Karpas-422 (cell line): ENCODE measurements at regions not wholly inside any gene's neighbourhood (a gene's known extent, or its start where the extent isn't known, plus 50 kb on each side); places are given as distances from the start of the nearest gene placed in this dataset.

Experiments used
- DNase-seq: peaks from one replicate; pipeline ENCODE4 v3.0.0-alpha.2; 2015
- H2AFZ ChIP-seq: fragments of 200-600 bp; sonication (generic); 2 replicates; pipeline ENCODE4 v1.6.1; 2014; ENCODE audit warnings: antibody characterized with exemption, low read length, mixed read lengths
- H3K27ac ChIP-seq: fragments of 200-600 bp; sonication (generic); 2 replicates; pipeline ENCODE4 v1.5.1; 2014; ENCODE audit warnings: mild to moderate bottlenecking, low read length, moderate library complexity
- H3K27me3 ChIP-seq: fragments of 200-600 bp; sonication (generic); 2 replicates; pipeline ENCODE4 v1.6.1; 2014; ENCODE audit warnings: low read length, mixed read lengths
- H3K36me3 ChIP-seq: fragments of 200-600 bp; sonication (generic); 2 replicates; pipeline ENCODE4 v1.6.1; 2014; ENCODE audit warnings: low read length, mixed read lengths; ENCODE audit not compliant: insufficient read depth
- H3K4me1 ChIP-seq: fragments of 200-600 bp; sonication (generic); 2 replicates; pipeline ENCODE4 v1.6.1; 2014; ENCODE audit warnings: mild to moderate bottlenecking, low read length, mixed read lengths
- H3K4me2 ChIP-seq: fragments of 200-600 bp; sonication (generic); 2 replicates; pipeline ENCODE4 v1.6.1; 2014; ENCODE audit warnings: low read length, low read depth, mild to moderate bottlenecking; ENCODE audit not compliant: poor library complexity, severe bottlenecking
- H3K4me3 ChIP-seq: fragments of 200-600 bp; sonication (generic); 2 replicates; pipeline ENCODE4 v1.5.1; 2014; ENCODE audit warnings: mild to moderate bottlenecking, antibody characterized with exemption, low read length, mixed read lengths
- H3K79me2 ChIP-seq: fragments of 200-600 bp; sonication (generic); 2 replicates; pipeline ENCODE4 v1.6.1; 2014; ENCODE audit warnings: mild to moderate bottlenecking, low read length, mixed read lengths
- H3K9ac ChIP-seq: fragments of 200-600 bp; sonication (generic); 2 replicates; pipeline ENCODE4 v1.6.0; 2014; ENCODE audit warnings: low read length
- H3K9me2 ChIP-seq: fragments of 200-600 bp; sonication (generic), shearing (Covaris generic); replicated peaks from 2 replicates; pipeline ENCODE4 v1.6.0; 2014; ENCODE audit warnings: mild to moderate bottlenecking, low read length, moderate library complexity; ENCODE audit not compliant: insufficient read depth
- H3K9me3 ChIP-seq: fragments of 300-700, 200-600 bp; sonication (generic); 2 replicates; pipeline ENCODE4 v1.6.1; 2014; ENCODE audit warnings: low read length, mixed read lengths
- H4K20me1 ChIP-seq: fragments of 200-600 bp; sonication (generic); 2 replicates; pipeline ENCODE4 v1.6.1; 2014; ENCODE audit warnings: mild to moderate bottlenecking, antibody characterized with exemption, low read length, low read depth; ENCODE audit not compliant: insufficient read depth

GRCh38 chr1:224061436-224061835 is 52.5 kb upstream of the FBXO28 start:
- Histone ChIP-seq H3K9ac (no peak overlapping the region), H3K4me1 (no peaks in the 10 kb centered on the region), H4K20me1 (no peaks in the 10 kb centered on the region), H3K9me3 (no peaks in the 10 kb centered on the region), H2AFZ (no peak overlapping the region), H3K36me3 (no peaks in the 10 kb centered on the region), H3K4me2 (no peak overlapping the region), H3K27me3 (no peaks in the 10 kb centered on the region), H3K79me2 (no peaks in the 10 kb centered on the region), H3K27ac (no peak overlapping the region), H3K4me3 (no peak overlapping the region), H3K9me2 (no peaks in the 10 kb centered on the region)
- DNase-seq: no peak

GRCh38 chr1:224059897-224060427 is 53.9 kb upstream of the FBXO28 start:
- Histone ChIP-seq H3K9me2 (no peaks in the 10 kb centered on the region), H3K36me3 (no peaks in the 10 kb centered on the region), H4K20me1 (no peaks in the 10 kb centered on the region), H3K9me3 (no peaks in the 10 kb centered on the region), H3K4me2 (no peak overlapping the region), H3K9ac (no peak overlapping the region), H3K27me3 (no peaks in the 10 kb centered on the region), H3K79me2 (no peaks in the 10 kb centered on the region), H3K4me1 (no peaks in the 10 kb centered on the region), H3K4me3 (no peak overlapping the region), H3K27ac (no peak overlapping the region), H2AFZ (no peak overlapping the region)
- no peak for DNase-seq

GRCh38 chr1:224058303-224058702 is 55.6 kb upstream of the FBXO28 start:
- Histone ChIP-seq H3K79me2 (no peaks in the 10 kb centered on the region), H3K36me3 (no peaks in the 10 kb centered on the region), H3K4me1 (no peaks in the 10 kb centered on the region), H2AFZ (no peak overlapping the region), H3K4me2 (no peak overlapping the region), H3K27me3 (no peaks in the 10 kb centered on the region), H4K20me1 (no peaks in the 10 kb centered on the region), H3K27ac (no peak overlapping the region), H3K9me2 (no peaks in the 10 kb centered on the region), H3K9me3 (no peaks in the 10 kb centered on the region), H3K9ac (no peak overlapping the region), H3K4me3 (no peak overlapping the region)
- no peak for DNase-seq

DNA sequence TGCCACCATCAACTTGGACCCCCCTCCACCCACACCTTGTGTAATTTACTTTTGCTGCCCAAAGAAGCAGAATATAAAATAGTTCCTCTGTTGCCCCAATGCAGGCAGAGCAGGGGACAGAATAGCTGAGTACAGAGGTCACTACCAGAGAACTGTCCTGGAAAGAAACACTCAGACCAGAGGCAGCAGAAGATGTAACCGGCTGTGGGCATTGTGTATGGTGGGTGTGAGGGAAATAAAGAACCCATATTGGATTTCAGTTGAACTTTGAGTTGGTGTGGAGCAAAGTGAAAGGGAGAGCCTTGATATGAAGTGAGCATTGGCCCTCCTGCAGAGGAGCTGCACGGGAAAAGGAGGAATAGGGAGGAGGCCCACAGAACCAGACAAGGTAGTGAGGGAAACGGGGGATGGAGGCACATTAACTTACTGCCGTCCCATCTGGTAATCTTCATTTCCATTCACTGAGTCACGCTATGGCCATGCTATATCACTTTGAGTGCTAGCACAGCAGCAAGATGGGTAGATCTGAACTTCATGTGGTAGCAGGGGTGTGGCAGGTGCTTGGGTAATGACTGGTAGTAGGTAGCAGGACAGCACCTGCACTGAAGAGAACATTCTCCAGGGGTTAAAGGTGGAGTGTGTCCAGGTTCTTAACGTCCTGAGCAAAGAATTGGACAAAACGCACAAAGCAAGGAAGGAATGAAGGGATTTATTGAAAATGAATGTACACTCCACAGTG is 56.3 kb upstream of the FBXO28 start:
- DNase-seq: no peak
- Histone ChIP-seq H3K27ac (no peak overlapping the region), H2AFZ (no peak overlapping the region), H3K4me1 (no peaks in the 10 kb centered on the region), H3K9me2 (no peaks in the 10 kb centered on the region), H3K9ac (no peak overlapping the region), H3K27me3 (no peaks in the 10 kb centered on the region), H3K4me3 (no peak overlapping the region), H4K20me1 (no peaks in the 10 kb centered on the region), H3K79me2 (no peaks in the 10 kb centered on the region), H3K9me3 (no peaks in the 10 kb centered on the region), H3K4me2 (no peak overlapping the region), H3K36me3 (no peaks in the 10 kb centered on the region)

GRCh38 chr1:224054611-224055010 is 59.3 kb upstream of the FBXO28 start:
- DNase-seq: no peak
- Histone ChIP-seq H3K4me3 (no peak overlapping the region), H3K27me3 (no peaks in the 10 kb centered on the region), H3K9me2 (no peaks in the 10 kb centered on the region), H3K36me3 (no peaks in the 10 kb centered on the region), H2AFZ (no peak overlapping the region), H3K9ac (no peak overlapping the region), H3K27ac (no peak overlapping the region), H3K79me2 (no peaks in the 10 kb centered on the region), H3K9me3 (no peaks in the 10 kb centered on the region), H4K20me1 (no peaks in the 10 kb centered on the region), H3K4me2 (no peak overlapping the region), H3K4me1 (no peaks in the 10 kb centered on the region)

GRCh38 chr1:224054012-224054411 is 59.9 kb upstream of the FBXO28 start:
- Histone ChIP-seq H3K79me2 (no peaks in the 10 kb centered on the region), H3K4me1 (no peaks in the 10 kb centered on the region), H3K9me2 (no peaks in the 10 kb centered on the region), H3K4me2 (no peak overlapping the region), H3K4me3 (no peak overlapping the region), H3K27me3 (no peaks in the 10 kb centered on the region), H2AFZ (no peak overlapping the region), H3K9ac (no peak overlapping the region), H3K36me3 (no peaks in the 10 kb centered on the region), H3K9me3 (no peaks in the 10 kb centered on the region), H4K20me1 (no peaks in the 10 kb centered on the region), H3K27ac (no peak overlapping the region)
- DNase-seq: no peak

DNA sequence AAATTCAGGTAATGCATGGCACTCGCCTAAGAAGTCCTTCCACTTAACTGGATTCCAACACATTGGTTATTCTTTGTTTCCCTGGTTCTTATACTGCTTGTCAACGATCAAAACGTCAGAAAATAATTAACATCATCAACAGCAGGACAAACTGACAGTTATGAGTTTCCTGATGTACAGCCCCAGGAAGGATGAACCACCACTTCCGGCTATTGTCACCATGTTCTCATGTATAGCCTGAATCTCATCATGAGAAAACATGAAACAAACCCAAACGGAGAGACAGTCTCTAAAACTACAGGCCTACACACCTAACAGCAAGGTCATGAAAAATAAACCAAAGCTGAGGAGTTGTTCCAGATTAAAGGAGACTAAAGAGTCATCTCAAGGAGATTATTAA is 60.5 kb upstream of the FBXO28 start:
- no peaks in the 10 kb centered on the region for H3K27me3 ChIP-seq
- no peak overlapping the region for H2AFZ ChIP-seq
- no peaks in the 10 kb centered on the region for H3K9me2 ChIP-seq
- no peak overlapping the region for H3K27ac ChIP-seq
- H3K36me3 ChIP-seq: no peaks in the 10 kb centered on the region
- no peak overlapping the region for H3K4me2 ChIP-seq
- DNase-seq: no peak
- no peaks in the 10 kb centered on the region for H3K4me1 ChIP-seq
- no peak overlapping the region for H3K4me3 ChIP-seq
- no peaks in the 10 kb centered on the region for H3K9me3 ChIP-seq
- H4K20me1 ChIP-seq: no peaks in the 10 kb centered on the region
- H3K79me2 ChIP-seq: no peaks in the 10 kb centered on the region
- H3K9ac ChIP-seq: no peak overlapping the region

- H2AFZ ChIP-seq: no peak overlapping the region
- no peaks in the 10 kb centered on the region for H3K36me3 ChIP-seq
- H3K79me2 ChIP-seq: no peaks in the 10 kb centered on the region
- no peaks in the 10 kb centered on the region for H3K27me3 ChIP-seq
- DNase-seq: no peak
- no peak overlapping the region for H3K4me2 ChIP-seq
- no peak overlapping the region for H3K9ac ChIP-seq
- no peak overlapping the region for H3K27ac ChIP-seq
- no peaks in the 10 kb centered on the region for H3K9me2 ChIP-seq
- no peaks in the 10 kb centered on the region for H3K9me3 ChIP-seq
- H4K20me1 ChIP-seq: no peaks in the 10 kb centered on the region
- no peaks in the 10 kb centered on the region for H3K4me1 ChIP-seq
- no peak overlapping the region for H3K4me3 ChIP-seq
Measured at GRCh38 chr1:224052772-224053171, 61.1 kb upstream of the FBXO28 start.
